GM12874 (cell line): ENCODE measurements at regions not wholly inside any gene's neighbourhood (a gene's known extent, or its start where the extent isn't known, plus 50 kb on each side); places are given as distances from the start of the nearest gene placed in this dataset.

ENCODE experiments used
- TF ChIP-seq, protein P1 (sequence below): IDR thresholded peaks from 2 replicates; pipeline ENCODE4 v1.5.1; 2011; ENCODE audit warnings: low read depth, mild to moderate bottlenecking, control low read depth, low read length, moderate library complexity; ENCODE audit not compliant: insufficient read depth

GRCh38 chr21:22244516-22244915, 1246.3 kb downstream of the NCAM2 start:
- TF ChIP-seq, protein P1, sequence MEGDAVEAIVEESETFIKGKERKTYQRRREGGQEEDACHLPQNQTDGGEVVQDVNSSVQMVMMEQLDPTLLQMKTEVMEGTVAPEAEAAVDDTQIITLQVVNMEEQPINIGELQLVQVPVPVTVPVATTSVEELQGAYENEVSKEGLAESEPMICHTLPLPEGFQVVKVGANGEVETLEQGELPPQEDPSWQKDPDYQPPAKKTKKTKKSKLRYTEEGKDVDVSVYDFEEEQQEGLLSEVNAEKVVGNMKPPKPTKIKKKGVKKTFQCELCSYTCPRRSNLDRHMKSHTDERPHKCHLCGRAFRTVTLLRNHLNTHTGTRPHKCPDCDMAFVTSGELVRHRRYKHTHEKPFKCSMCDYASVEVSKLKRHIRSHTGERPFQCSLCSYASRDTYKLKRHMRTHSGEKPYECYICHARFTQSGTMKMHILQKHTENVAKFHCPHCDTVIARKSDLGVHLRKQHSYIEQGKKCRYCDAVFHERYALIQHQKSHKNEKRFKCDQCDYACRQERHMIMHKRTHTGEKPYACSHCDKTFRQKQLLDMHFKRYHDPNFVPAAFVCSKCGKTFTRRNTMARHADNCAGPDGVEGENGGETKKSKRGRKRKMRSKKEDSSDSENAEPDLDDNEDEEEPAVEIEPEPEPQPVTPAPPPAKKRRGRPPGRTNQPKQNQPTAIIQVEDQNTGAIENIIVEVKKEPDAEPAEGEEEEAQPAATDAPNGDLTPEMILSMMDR: no peak

GRCh38 chr21:22250355-22250754, 1252.1 kb downstream of the NCAM2 start:
- TF ChIP-seq, protein P1: no peak

- TF ChIP-seq, protein P1: no peak
Observed at GRCh38 chr21:22253761-22254160, 1255.6 kb downstream of the NCAM2 start.

DNA sequence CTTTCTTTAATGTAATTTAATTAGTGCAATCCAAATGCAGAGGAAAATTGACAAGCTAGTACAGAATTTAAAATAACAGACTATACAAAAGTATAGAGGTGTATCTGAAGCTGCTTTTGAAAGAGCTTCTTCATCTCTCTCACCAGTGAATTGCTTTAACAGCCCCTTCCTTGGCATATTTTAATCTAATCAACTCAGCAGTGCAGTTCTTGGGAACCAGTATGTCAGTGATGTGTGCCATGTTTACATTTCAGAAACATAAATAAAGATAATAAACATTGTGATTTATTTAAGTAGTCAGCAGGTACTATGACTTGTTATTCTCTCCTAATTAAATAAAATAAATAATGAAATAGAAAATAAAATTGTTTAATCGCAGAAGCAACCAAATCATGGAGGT, 1260.6 kb downstream of the NCAM2 start:
- TF ChIP-seq, protein P1: no peak

GRCh38 chr21:22260274-22260673, 1262.1 kb downstream of the NCAM2 start:
- TF ChIP-seq, protein P1: no peak

GRCh38 chr21:22263890-22264289, 1265.7 kb downstream of the NCAM2 start:
- TF ChIP-seq, protein P1: no peak

DNA sequence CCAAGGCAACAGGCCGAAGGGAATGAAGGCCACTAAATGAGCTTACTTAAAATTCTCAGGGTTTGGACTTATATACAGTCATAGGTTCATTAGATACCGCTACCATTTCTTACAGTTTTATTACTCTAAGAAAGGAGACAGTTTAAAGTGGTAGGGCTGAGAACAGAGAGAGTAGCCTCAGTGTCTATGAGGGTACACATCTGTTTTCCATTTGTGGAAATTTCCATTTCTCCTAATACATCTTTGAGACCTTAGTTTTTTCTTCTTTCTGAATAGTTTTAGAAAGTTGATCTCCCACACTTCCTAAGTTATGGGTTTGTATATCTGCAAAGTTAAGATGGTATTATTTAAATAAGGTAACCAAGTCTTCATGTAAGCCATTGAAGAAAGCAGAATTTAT, 1279.1 kb downstream of the NCAM2 start:
- TF ChIP-seq, protein P1: no peak

- TF ChIP-seq, protein P1: no peak
Observed at GRCh38 chr21:22278366-22278765, 1280.2 kb downstream of the NCAM2 start.
